ENCODE measurements at regions not wholly inside any gene's neighbourhood (a gene's known extent, or its start where the extent isn't known, plus 50 kb on each side); places are given as distances from the start of the nearest gene placed in this dataset.

GRCh38 chr3:84891851-84892250, 66.9 kb upstream of the CADM2 start:
- H3K4me3 Mint-ChIP-seq = no peak overlapping the region
- H2AFZ ChIP-seq (replicated peaks) = no peak overlapping the region
- no peaks in the 10 kb centered on the region for H3K27me3 ChIP-seq
- H3K4me2 ChIP-seq = no peak overlapping the region
- H3K9me3 ChIP-seq (ENCODE audit: low read depth) = no peaks in the 10 kb centered on the region
- no peaks in the 10 kb centered on the region for H3K4me1 Mint-ChIP-seq
- no peak for TF ChIP-seq CTCF (IDR thresholded peaks at IDR 0.05)
- no peak for TF ChIP-seq EZH2phosphoT487 (IDR thresholded peaks at IDR 0.05)
- TF ChIP-seq EZH2 (IDR thresholded peaks at IDR 0.05) = no peak
- no peak overlapping the region for H3K9ac ChIP-seq
- no peaks in the 10 kb centered on the region for H3K27me3 Mint-ChIP-seq (ENCODE audit: insufficient read depth, low read depth)
- no peaks in the 10 kb centered on the region for H3K36me3 ChIP-seq
- DNase-seq (ENCODE audit: low spot score) = no peak
- H3F3A ChIP-seq (ENCODE audit: low read depth) = no peaks in the 10 kb centered on the region
- no peaks in the 10 kb centered on the region for H4K20me1 ChIP-seq (ENCODE audit: low read depth)
- H3K4me1 ChIP-seq = no peaks in the 10 kb centered on the region
- no peaks in the 10 kb centered on the region for H3K36me3 Mint-ChIP-seq
- H3K27ac Mint-ChIP-seq = no peak overlapping the region
- H3K27ac ChIP-seq = no peak overlapping the region
- H3K79me2 ChIP-seq (ENCODE audit: low read depth) = no peaks in the 10 kb centered on the region
- H3K4me3 ChIP-seq = no peak overlapping the region
- peaks cover 7% of the 10 kb centered on the region for H3K9me3 Mint-ChIP-seq

DNA sequence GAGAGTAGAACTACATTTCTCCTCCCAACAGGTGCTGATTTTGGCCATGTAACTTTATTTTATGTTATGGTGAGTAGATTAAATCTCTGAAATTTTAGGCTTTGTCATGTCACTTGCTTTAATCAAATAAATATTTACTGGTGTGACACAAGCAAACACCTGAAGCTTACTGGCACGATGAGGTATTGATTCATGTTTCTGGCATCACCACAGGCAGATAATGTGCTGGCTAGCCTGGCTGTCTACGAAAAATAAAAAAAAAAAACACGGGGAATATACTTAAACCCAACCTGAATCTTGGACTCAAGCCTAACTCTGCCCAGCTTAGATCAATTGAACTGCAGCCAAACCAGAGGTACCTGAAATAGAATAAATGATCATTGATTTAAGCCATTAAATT, 65.6 kb upstream of the CADM2 start:
- H3K4me1 Mint-ChIP-seq = no peaks in the 10 kb centered on the region
- no peak for TF ChIP-seq CTCF (IDR thresholded peaks at IDR 0.05)
- TF ChIP-seq EZH2 (IDR thresholded peaks at IDR 0.05) = no peak
- TF ChIP-seq EZH2phosphoT487 (IDR thresholded peaks at IDR 0.05) = no peak

DNA sequence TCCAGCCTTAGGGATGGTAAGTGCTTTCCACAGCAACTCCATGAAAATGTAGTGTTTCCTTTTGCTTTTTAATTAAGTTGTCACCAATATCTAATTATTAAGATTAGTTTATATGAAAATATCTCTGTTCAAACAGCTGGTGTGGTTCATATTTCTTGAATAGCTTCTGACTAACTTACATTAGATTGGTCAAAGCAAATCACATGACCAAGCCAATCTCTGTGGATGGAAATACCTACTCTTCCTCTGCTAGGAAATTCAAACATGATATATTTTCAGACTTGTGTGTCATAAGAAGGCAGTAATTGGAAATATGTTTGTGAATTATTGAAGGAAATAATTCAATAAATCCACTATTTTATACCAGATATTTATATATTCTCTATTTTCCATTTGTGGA, 54.6 kb upstream of the CADM2 start:
- Histone ChIP-seq H4K20me1 (ENCODE audit: low read depth) (no peaks in the 10 kb centered on the region), H3K9me3 (ENCODE audit: low read depth) (no peaks in the 10 kb centered on the region), H3F3A (ENCODE audit: low read depth) (no peaks in the 10 kb centered on the region), H3K4me3 (no peak overlapping the region), H3K27ac (no peak overlapping the region), H3K4me1 (no peaks in the 10 kb centered on the region), H3K4me2 (no peak overlapping the region), H3K79me2 (ENCODE audit: low read depth) (no peaks in the 10 kb centered on the region), H3K27me3 (no peaks in the 10 kb centered on the region), H3K9ac (no peak overlapping the region), H3K36me3 (no peaks in the 10 kb centered on the region), H2AFZ (replicated peaks) (no peak overlapping the region)
- peaks cover 11% of the 10 kb centered on the region for H3K9me3 Mint-ChIP-seq
- TF ChIP-seq EZH2phosphoT487 (IDR thresholded peaks at IDR 0.05) = no peak
- no peak for TF ChIP-seq CTCF (IDR thresholded peaks at IDR 0.05)
- no peak for TF ChIP-seq EZH2 (IDR thresholded peaks at IDR 0.05)
- no peaks in the 10 kb centered on the region for H3K4me1 Mint-ChIP-seq
- no peak for DNase-seq (ENCODE audit: low spot score)
- H3K4me3 Mint-ChIP-seq = no peak overlapping the region
- H3K27me3 Mint-ChIP-seq (ENCODE audit: insufficient read depth, low read depth) = no peaks in the 10 kb centered on the region
- no peaks in the 10 kb centered on the region for H3K36me3 Mint-ChIP-seq
- H3K27ac Mint-ChIP-seq = no peak overlapping the region

More for the DNA sequence above, 65.6 kb upstream of the CADM2 start:
- Mint-ChIP-seq H3K9me3 (peaks cover 14% of the 10 kb centered on the region), H3K36me3 (no peaks in the 10 kb centered on the region), H3K4me3 (no peak overlapping the region), H3K27me3 (ENCODE audit: insufficient read depth, low read depth) (no peaks in the 10 kb centered on the region), H3K27ac (no peak overlapping the region)
- H3K9ac ChIP-seq = no peak overlapping the region
- H3F3A ChIP-seq (ENCODE audit: low read depth) = no peaks in the 10 kb centered on the region
- H4K20me1 ChIP-seq (ENCODE audit: low read depth) = no peaks in the 10 kb centered on the region
- no peaks in the 10 kb centered on the region for H3K9me3 ChIP-seq (ENCODE audit: low read depth)
- no peaks in the 10 kb centered on the region for H3K36me3 ChIP-seq
- H3K27ac ChIP-seq = no peak overlapping the region
- H3K79me2 ChIP-seq (ENCODE audit: low read depth) = no peaks in the 10 kb centered on the region
- H3K27me3 ChIP-seq = no peaks in the 10 kb centered on the region
- no peak overlapping the region for H3K4me3 ChIP-seq
- no peak overlapping the region for H3K4me2 ChIP-seq
- H3K4me1 ChIP-seq = no peaks in the 10 kb centered on the region
- no peak for DNase-seq (ENCODE audit: low spot score)
- H2AFZ ChIP-seq (replicated peaks) = no peak overlapping the region

Measured in neural progenitor cell (in vitro differentiated cells).